ENCODE measurements at regions not wholly inside any gene's neighbourhood (a gene's known extent, or its start where the extent isn't known, plus 50 kb on each side); places are given as distances from the start of the nearest gene placed in this dataset.

DNA sequence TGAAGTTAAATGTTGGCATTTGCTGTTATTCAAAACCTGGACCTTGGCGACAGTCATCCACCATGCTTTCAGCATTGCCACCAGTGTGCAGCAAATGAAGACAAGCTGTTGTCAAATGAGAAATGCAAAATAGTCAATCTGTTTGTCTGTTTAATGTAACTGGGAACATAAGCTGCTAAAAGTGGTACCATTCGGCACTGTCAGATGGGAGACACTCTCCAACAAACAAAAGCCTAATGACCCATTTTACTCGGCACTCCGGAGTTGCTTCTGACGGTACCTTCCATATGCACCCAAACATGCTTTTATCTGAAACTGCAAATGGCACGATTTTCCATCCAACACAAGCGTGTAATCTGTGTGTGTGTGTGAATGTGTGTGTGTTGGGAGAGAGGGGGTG, 297.8 kb downstream of the MAF start:
- TF ChIP-seq ZNF274 (IDR thresholded peaks at IDR 0.05; ENCODE audit: low read depth, low read length) (no peak), SUZ12 (IDR thresholded peaks at IDR 0.05; ENCODE audit: extremely low read depth, insufficient read depth, insufficient read length) (no peak)
